Right atrium auricular region (tissue), 2 donors: ENCODE measurements at regions not wholly inside any gene's neighbourhood (a gene's known extent, or its start where the extent isn't known, plus 50 kb on each side); places are given as distances from the start of the nearest gene placed in this dataset.

Experiments used
- DNase-seq: peaks from one replicate; pipeline ENCODE4 v3.0.0-alpha.2; 2019; ENCODE audit warnings: low spot score
- H3K27ac ChIP-seq, 2 donors: fragments of 200-600 bp; sonication (generic); 1 replicate in 1 of 2; 2 replicates in 1 of 2; pipeline ENCODE4 v1.5.1; 2016 to 2019
- H3K27me3 ChIP-seq, 2 donors: fragments of 200-600 bp; sonication (generic); one replicate each; pipeline versions ENCODE4 v1.5.1 to v1.6.0; 2017 to 2019
- H3K36me3 ChIP-seq: fragments of 200-600 bp; sonication (generic); one replicate; pipeline ENCODE4 v1.5.1; 2016
- H3K4me1 ChIP-seq, 2 donors: fragments of 200-600 bp; sonication (generic); one replicate each; pipeline versions ENCODE4 v1.5.1 to v1.6.0; 2017 to 2019
- H3K4me3 ChIP-seq, 2 donors: fragments of 200-600 bp; sonication (generic); 1 replicate in 1 of 2; 2 replicates in 1 of 2; pipeline ENCODE4 v1.5.1; 2017 to 2019; ENCODE audit warnings: mild to moderate bottlenecking in 1 of 2, moderate library complexity in 1 of 2
- H3K9me3 ChIP-seq, 2 donors: fragments of 200-600 bp; sonication (generic); one replicate each; pipeline ENCODE4 v1.5.1; 2019
- TF ChIP-seq, protein P1 (sequence below), 2 donors: fragments of 200-600 bp; sonication (generic); IDR thresholded peaks; one replicate each; pipeline ENCODE4 v1.5.1; 2019; ENCODE audit warnings: antibody characterized with exemption in 2 of 2

- TF ChIP-seq, protein P1, sequence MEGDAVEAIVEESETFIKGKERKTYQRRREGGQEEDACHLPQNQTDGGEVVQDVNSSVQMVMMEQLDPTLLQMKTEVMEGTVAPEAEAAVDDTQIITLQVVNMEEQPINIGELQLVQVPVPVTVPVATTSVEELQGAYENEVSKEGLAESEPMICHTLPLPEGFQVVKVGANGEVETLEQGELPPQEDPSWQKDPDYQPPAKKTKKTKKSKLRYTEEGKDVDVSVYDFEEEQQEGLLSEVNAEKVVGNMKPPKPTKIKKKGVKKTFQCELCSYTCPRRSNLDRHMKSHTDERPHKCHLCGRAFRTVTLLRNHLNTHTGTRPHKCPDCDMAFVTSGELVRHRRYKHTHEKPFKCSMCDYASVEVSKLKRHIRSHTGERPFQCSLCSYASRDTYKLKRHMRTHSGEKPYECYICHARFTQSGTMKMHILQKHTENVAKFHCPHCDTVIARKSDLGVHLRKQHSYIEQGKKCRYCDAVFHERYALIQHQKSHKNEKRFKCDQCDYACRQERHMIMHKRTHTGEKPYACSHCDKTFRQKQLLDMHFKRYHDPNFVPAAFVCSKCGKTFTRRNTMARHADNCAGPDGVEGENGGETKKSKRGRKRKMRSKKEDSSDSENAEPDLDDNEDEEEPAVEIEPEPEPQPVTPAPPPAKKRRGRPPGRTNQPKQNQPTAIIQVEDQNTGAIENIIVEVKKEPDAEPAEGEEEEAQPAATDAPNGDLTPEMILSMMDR (IDR thresholded peaks at IDR 0.05) = no peak
- Histone ChIP-seq H3K9me3 (no peaks in the 10 kb centered on the region), H3K27me3 (no peaks in the 10 kb centered on the region), H3K4me1 (no peaks in the 10 kb centered on the region), H3K36me3 (no peaks in the 10 kb centered on the region), H3K27ac (no peak overlapping the region), H3K4me3 (no peak overlapping the region)
- no peak for DNase-seq
These were observed 66.4 kb upstream of the MPHOSPH6 start for GRCh38 chr16:82236415-82236814.

- Histone ChIP-seq H3K36me3 (no peaks in the 10 kb centered on the region), H3K4me3 (no peak overlapping the region), H3K9me3 (no peaks in the 10 kb centered on the region), H3K27me3 (no peaks in the 10 kb centered on the region), H3K4me1 (no peaks in the 10 kb centered on the region), H3K27ac (no peak overlapping the region)
- no peak for DNase-seq
- TF ChIP-seq, protein P1 (IDR thresholded peaks at IDR 0.05) = no peak
These were observed 62.8 kb upstream of the MPHOSPH6 start for GRCh38 chr16:82232806-82233205.

GRCh38 chr16:82231008-82231787, 61.2 kb upstream of the MPHOSPH6 start:
- DNase-seq = no peak
- Histone ChIP-seq H3K4me3 (no peak overlapping the region), H3K36me3 (no peaks in the 10 kb centered on the region), H3K27me3 (no peaks in the 10 kb centered on the region), H3K4me1 (no peaks in the 10 kb centered on the region), H3K9me3 (no peaks in the 10 kb centered on the region), H3K27ac (no peak overlapping the region)
- TF ChIP-seq, protein P1 (IDR thresholded peaks at IDR 0.05) = no peak

GRCh38 chr16:82229800-82230619, 60.0 kb upstream of the MPHOSPH6 start:
- Histone ChIP-seq H3K27ac (no peak overlapping the region), H3K4me1 (no peaks in the 10 kb centered on the region), H3K36me3 (no peaks in the 10 kb centered on the region), H3K9me3 (no peaks in the 10 kb centered on the region), H3K4me3 (no peak overlapping the region), H3K27me3 (no peaks in the 10 kb centered on the region)
- peak; percentile 60 for DNase-seq
- TF ChIP-seq, protein P1 (IDR thresholded peaks at IDR 0.05) = peak; percentile 65 to 90

DNA sequence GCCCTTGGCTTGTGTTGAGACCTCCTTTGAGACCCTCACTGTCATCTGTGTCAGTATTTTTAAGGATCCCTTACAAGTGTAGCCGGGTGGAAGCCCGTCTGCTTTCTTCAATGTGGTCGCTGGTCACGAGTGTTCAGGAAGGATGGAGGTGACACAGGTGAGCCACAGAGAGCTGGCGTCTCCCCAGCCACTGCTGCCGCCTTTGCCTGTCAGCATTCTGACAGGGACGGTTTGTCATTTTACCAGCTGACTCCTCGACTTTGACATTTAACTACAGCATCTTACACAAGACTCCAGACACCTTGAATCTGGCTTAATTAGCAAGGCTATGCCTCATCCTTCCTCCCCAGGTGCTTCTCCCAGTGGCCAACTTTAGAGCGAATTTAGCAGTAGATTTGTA, 56.3 kb upstream of the MPHOSPH6 start:
- Histone ChIP-seq H3K36me3 (no peaks in the 10 kb centered on the region), H3K9me3 (no peaks in the 10 kb centered on the region), H3K27me3 (no peaks in the 10 kb centered on the region), H3K4me3 (no peak overlapping the region), H3K27ac (no peak overlapping the region), H3K4me1 (no peaks in the 10 kb centered on the region)
- TF ChIP-seq, protein P1 (IDR thresholded peaks at IDR 0.05) = no peak
- no peak for DNase-seq
